GM08714 (cell line): ENCODE measurements at regions not wholly inside any gene's neighbourhood (a gene's known extent, or its start where the extent isn't known, plus 50 kb on each side); places are given as distances from the start of the nearest gene placed in this dataset.

ENCODE experiments used
- H3K4me3 ChIP-seq: fragments of 200-500 bp; sonication (Bioruptor generic); 2 replicates; pipeline ENCODE4 v1.5.1; 2014; ENCODE audit warnings: mild to moderate bottlenecking, low read length, inconsistent platforms
- ZNF274 ChIP-seq: IDR thresholded peaks from 2 replicates; pipeline ENCODE4 v1.6.1; 2012; ENCODE audit warnings: mild to moderate bottlenecking, low read depth, low read length

DNA sequence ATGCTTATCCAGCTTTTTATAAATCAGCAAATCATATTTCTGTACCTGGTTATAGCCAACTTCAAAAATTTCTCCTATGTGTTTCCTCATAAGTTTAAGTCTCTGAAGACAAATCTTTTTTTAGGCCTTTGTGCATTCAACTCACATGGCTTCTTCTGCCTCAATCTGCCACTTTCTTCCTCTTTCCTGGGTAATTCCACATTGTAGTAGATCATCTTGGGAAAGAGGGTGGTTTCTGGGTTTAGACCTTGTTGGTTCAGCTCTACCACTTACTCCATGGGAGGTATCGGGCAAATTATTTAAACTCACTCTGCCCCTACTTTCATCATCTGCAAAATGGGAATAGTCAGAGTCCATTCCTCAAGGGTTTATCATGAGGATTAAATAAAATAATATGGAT lies 707.0 kb upstream of the ZEB2 start:
- no peak for TF ChIP-seq ZNF274
- no peak overlapping the region for H3K4me3 ChIP-seq

DNA sequence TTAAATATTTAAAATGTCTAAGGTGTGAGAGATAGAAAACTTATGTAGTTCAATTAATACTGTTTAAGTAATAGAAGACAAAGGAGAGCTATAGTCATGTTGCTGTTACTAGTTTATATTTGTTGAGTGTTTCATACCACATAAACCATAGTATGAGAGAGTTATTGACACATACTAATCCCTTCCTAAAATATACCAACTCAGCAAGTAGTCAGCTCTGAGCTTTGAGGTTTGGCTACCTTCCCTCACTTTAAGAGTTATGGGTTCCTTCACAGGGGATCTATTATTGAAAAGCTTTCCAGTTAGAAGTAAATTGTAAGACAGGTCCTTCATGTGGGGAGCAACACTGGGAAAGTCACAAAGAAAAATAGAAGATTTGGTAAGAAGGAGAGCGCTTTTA lies 701.6 kb upstream of the ZEB2 start:
- no peak for TF ChIP-seq ZNF274
- H3K4me3 ChIP-seq = no peak overlapping the region

DNA sequence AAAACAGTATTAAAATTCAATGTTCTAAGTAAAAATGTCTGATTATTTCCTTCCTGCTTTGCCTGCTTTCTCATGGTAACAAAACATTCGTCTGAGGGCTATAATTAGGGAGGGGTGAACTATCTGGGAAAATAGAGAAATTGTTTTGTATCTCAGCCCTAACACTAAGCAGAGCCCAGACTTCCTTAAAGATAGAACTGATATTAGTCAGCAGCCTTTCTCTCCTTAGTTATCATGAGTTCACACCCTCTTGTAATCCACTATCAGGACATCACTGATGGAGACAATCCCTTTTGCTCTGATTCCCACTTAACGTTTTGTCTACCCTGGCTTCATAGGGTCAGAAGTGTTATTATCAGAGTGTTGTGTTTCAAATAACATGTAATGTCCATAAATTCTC lies 701.1 kb upstream of the ZEB2 start:
- H3K4me3 ChIP-seq = no peak overlapping the region
- no peak for TF ChIP-seq ZNF274

DNA sequence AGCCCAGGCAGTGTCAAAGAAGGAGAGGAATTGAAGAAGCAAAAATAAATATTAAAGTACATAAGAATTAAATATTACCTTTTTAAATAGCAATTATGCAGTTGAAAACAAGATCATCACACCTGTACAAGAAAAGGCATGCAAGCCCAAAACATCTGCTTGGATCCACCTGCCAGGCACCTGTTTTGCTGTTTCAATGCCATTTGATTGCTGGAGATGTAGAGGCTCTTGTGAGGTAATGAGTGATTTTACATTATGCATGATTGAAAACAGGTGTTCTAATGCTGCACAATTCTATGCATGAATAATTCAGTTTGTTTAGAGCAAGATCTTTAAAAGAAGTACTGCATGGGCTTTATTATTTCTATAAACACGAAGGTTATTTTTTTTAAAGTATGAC lies 700.6 kb upstream of the ZEB2 start:
- no peak for TF ChIP-seq ZNF274
- no peak overlapping the region for H3K4me3 ChIP-seq

DNA sequence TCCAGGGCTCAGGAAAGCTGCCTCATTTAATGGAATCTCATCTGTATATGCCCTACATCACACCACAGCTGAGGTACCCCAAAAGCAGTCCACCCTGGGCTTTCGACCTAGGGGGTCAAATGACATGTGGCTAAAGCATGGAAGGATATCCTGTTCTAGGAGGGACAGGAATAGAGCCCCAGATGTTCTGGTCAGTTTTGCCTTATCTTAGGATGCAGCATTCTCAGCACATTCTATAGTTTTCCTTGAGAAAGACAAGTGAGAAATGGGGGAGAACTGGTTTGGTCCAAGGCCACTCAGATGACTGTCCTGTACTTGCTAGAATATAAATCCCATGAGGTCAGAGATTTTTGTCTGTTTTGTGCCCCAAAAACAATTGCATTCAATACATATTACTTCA lies 688.0 kb upstream of the ZEB2 start:
- no peak for TF ChIP-seq ZNF274
- no peak overlapping the region for H3K4me3 ChIP-seq

DNA sequence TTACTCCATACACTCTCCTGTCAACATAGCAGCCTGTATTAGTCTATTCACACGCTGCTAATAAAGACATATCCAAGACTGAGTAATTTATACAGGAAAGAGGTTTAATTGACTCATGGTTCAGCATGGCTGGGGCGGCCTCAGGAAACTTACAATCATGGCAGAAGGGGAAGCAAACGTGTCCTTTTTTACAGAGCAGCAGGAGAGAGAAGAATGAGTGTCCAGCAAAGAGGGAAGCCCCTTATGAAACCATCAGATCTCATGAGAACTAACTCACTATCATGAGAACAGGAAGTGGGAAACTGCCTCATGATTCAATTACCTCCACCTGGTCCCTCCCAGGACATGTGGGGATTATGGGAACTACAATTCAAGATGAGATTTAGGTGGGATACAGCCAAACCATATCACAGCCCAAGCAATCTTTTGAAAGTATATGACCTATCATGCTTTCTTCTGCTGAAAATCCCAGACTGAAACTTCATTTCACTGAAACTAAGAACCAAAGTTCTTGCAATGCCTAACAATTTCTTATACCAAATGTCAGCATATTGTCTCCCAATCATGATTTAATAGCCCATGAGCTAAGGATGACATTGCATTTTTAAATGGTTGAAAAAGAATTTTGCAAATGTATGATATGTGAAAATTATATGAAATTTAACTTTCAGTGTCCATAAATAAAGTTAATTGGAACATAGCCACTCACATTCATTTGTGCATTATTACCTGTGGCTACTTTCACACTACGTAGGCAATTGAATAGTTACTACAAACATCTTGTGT lies 686.8 kb upstream of the ZEB2 start:
- no peak for TF ChIP-seq ZNF274
- H3K4me3 ChIP-seq = no peak overlapping the region

DNA sequence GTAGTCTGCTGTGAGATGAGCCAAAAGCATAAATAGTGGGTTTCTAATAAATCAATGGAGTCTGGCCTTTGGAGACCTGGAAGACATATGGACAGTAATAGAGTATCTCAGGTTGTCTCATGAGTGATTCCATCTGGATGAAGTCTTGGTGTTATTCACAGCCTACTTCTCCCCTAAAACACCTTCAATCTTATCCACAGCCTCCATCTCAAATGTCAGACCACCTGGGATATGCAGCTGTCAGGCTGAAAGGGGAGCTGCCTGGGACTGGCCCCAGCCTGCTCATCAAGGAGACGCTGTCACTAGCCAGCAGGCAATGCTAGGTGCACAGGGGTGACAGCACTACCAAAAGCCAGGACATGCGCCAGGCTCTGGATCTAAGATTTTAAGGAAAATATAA lies 684.0 kb upstream of the ZEB2 start:
- H3K4me3 ChIP-seq = no peak overlapping the region
- no peak for TF ChIP-seq ZNF274

DNA sequence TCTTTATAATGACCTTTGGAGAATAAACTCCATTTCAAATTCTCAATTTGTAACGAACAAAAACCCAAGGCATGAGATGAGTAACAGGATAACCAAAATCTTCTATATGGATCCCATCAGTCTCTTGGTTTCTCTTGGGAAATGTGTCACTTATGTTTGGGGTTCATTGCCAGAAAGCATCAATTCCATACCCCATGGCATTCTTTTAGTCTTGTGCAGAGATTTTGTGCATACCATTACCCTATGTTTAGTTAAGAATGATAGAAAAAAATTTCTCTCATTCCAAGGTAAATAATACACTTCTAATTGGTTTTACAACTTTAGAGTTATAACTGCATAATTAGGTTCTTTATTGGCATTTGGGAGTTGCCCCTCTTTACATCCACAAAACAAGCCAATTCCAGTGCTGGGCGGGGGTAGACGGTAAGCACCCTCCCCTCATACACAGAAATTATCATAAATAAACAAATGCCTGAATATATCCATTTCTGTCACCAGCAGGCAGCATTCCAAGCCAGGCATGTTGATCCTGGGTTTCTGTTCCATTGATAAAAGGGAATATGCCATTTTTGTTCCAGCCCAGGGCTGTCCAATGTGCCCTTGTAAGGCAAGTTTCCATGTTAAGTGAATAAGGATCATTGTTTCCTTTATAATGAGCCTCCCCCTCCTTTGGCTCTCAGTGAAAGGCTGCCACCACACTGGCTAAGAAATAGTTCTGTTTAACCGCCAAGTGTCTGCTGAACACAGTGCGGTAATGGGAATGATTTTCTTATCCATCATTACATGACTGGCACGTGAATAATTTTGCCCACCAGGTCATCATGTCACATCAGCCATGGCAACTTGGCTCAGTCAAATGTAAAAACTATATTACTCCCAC lies 680.1 kb upstream of the ZEB2 start:
- H3K4me3 ChIP-seq = no peak overlapping the region
- no peak for TF ChIP-seq ZNF274

DNA sequence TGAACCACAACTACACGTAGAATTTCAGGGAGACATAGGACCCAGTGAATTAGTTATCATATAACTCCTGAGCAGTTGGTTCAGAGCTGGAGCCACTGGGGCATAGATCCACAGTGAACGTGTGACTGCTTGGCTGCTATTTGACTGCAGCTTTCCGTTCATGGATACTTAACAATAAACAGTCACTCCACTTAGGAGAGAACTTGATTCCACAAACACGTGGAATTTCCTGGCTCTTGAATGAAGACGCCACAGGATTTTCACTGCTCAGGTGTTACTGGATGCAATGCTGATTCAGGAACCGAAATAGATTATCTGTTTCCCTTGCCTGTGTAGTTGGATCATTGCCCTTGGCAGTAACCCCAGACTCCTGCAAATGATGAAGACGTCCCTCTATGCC lies 679.1 kb upstream of the ZEB2 start:
- no peak for TF ChIP-seq ZNF274
- H3K4me3 ChIP-seq = no peak overlapping the region

DNA sequence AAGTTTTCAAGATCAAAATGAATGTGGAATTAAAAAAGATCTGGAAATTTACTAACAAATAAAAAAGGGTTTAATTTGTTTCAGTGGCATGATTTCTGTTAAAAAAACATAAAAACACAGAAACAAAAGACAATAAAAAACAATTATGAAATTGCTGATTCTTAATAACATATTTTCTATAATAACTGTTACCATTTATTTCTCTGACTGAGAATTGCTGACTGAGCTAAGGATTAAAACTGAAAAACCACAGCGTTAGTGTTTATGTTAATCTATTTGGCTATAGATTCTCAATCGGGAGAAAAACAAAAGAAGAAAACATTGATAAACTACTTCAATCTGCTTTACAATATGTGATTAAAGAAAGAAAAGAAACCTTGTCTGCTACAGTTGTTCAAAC lies 678.6 kb upstream of the ZEB2 start:
- H3K4me3 ChIP-seq = no peak overlapping the region
- no peak for TF ChIP-seq ZNF274

DNA sequence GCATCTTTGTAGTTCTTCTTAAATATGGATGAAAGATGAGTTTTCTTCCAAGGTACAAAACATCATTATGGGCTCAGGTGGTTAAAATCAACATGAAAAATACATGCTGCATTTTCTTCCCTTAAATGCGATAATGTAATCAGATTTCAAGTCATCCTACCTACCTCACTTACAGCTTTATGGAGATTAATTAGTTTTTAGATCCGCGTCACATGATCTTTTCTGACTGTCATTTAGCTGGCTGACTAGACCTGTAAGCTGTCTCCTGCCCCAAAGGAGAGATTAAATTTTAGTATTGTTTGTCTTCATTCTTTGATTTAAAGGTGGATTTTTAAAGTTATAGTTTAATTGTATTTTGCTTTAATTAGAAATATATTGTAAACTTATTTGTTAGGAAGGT lies 678.0 kb upstream of the ZEB2 start:
- TF ChIP-seq ZNF274 = no peak

DNA sequence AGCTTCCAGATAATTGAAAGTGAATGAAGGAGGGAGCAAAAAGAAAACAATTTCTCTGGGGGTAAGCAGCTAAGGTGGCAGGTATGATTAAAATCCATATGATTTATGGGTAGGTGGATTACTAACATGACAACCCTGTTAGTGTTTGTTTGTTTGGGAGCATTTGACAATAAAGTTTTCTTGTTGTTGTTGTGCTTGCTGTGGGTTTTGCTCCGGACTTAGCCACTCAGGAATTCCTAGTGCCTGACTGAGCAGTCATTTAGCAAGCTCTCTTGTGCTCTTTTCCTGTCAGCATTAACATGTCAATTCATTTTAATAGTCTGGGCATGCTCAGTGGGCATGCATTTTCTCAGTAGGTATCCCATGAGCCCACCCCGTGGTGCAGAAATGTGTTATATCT lies 674.8 kb upstream of the ZEB2 start:
- H3K4me3 ChIP-seq = no peak overlapping the region
- TF ChIP-seq ZNF274 = no peak

More for the DNA sequence above, 678.0 kb upstream of the ZEB2 start:
- H3K4me3 ChIP-seq = no peak overlapping the region

DNA sequence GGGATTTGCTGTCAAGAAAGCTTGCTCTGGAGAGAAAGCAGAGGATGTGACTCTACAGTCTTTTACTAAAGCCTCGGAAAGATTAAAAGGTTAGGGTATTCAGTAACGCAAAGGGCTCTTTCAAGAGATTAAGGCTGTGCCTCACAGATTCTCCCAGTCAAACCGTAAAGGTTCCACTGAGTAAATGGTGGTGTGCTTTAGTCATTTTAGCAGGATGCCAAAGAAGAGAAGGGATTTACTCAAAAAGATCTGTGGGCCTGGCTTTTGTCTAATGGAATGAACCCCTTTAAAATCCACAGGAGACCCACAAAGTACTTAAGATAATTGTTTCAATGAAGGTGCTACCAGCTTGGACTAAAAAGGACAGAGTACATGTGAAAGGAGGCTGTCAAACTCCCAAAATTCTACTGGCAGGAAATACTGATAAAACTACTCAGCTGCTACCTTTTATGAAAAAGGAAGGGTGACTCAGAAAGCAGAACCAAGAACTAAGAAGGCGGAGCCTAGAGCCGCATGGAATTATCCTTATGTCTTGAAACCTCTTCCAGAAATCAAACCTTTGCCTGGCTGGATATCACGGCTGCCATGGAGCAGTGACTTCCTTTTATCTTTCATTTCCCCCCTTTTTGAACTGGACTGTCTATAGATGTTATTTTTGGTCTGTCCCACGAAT lies 670.2 kb upstream of the ZEB2 start:
- no peak overlapping the region for H3K4me3 ChIP-seq
- TF ChIP-seq ZNF274 = no peak

DNA sequence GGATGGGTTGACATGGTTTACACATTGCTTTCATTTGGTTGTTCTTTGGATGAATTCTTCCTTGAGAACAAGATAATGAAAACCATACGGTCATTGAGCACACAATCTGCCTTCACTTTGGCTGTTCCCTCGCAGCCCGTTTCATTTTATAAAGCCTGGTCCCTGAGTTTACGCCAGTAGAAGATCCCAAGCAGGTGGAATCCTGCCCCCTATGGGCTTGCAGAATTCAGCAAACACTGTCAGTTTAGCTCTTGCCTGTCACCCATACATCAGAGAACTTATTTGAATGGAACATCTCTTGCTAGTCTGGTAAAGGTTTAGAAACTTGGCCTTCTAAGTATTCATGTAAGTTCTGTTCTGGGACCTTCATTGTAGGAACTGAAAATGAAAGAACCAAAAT lies 666.4 kb upstream of the ZEB2 start:
- TF ChIP-seq ZNF274 = no peak

DNA sequence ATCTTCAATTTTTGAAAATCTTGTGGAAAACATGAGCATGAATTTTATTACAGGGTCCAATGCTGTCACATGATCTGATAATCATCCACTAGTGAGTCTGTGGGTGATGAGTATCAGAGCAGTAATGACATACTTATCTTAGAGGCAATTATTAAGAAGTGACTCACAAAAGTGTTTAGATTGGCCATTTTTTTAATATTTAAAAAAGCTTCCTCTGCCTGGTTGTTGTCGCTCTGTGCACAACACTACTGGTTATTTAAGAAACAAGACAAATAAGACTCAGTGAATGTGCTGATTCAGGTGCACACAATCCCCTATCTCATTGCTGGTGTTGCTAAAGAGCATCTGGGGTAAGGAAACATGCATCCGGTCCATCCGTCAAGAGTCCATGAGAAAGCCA lies 665.8 kb upstream of the ZEB2 start:
- TF ChIP-seq ZNF274 = no peak
- no peak overlapping the region for H3K4me3 ChIP-seq

More for the DNA sequence above, 666.4 kb upstream of the ZEB2 start:
- no peak overlapping the region for H3K4me3 ChIP-seq
